ENCODE measurements at regions not wholly inside any gene's neighbourhood (a gene's known extent, or its start where the extent isn't known, plus 50 kb on each side); places are given as distances from the start of the nearest gene placed in this dataset.

- TF ChIP-seq CTCF (IDR thresholded peaks at IDR 0.05) (no peak), ZFX (IDR thresholded peaks at IDR 0.05; ENCODE audit: borderline replicate concordance) (no peak)
These were observed 250.0 kb downstream of the KLF6 start for GRCh38 chr10:3535001-3535400.

Measured in 22Rv1 (cell line).